Adrenal gland (tissue), 5 donors: ENCODE measurements at regions not wholly inside any gene's neighbourhood (a gene's known extent, or its start where the extent isn't known, plus 50 kb on each side); places are given as distances from the start of the nearest gene placed in this dataset.

Experiments
- CTCF ChIP-seq, 6 experiments: fragments of 450-650 bp in 4 of 6; fragments of 200-600 bp in 2 of 6; sonication (generic) in 1 of 6; IDR thresholded peaks; 1 replicate in 5 of 6; 2 replicates in 1 of 6; pipeline versions ENCODE4 v1.5.1 to v1.8.0; 2016 to 2021; ENCODE audit warnings: antibody characterized with exemption in 6 of 6, mild to moderate bottlenecking in 2 of 6, moderate library complexity in 1 of 6
- POLR2A ChIP-seq, 2 donors: fragments of 450-650 bp; IDR thresholded peaks; one replicate each; pipeline ENCODE4 v1.6.1; 2017; ENCODE audit warnings: antibody characterized with exemption in 2 of 2, mild to moderate bottlenecking in 2 of 2, moderate library complexity in 1 of 2
- donor health status: DM: no; HTN: no; CAD: no.

- no peak for TF ChIP-seq CTCF (IDR thresholded peaks at IDR 0.05)
- TF ChIP-seq POLR2A (IDR thresholded peaks at IDR 0.05), result no peak
Observed at GRCh38 chr13:50380905-50381304, 365.7 kb downstream of the KCNRG start.
